GM19455 (cell line): ENCODE measurements at regions not wholly inside any gene's neighbourhood (a gene's known extent, or its start where the extent isn't known, plus 50 kb on each side); places are given as distances from the start of the nearest gene placed in this dataset.
"Not testable (repeated sequence)": the region's sequence is repeated elsewhere in the genome, so short reads cannot be mapped to it uniquely, and the experiment has no call there.

Experiments
- ATAC-seq: cut with Tn5 transposase; IDR thresholded peaks from one replicate; pipeline ENCODE4 v1.9.1; 2021; ENCODE audit not compliant: unreplicated experiment

- ATAC-seq = not testable (repeated sequence)
These were observed 287.4 kb downstream of the UTRN start for GRCh38 chr6:144572541-144572940.

- ATAC-seq = no peak
These were observed 289.7 kb downstream of the UTRN start for GRCh38 chr6:144574796-144575195.

- no peak for ATAC-seq
These were observed 290.2 kb downstream of the UTRN start for GRCh38 chr6:144575327-144575726.

GRCh38 chr6:144576871-144577270 is 291.7 kb downstream of the UTRN start:
- no peak for ATAC-seq

GRCh38 chr6:144578385-144579350 is 293.5 kb downstream of the UTRN start:
- no peak for ATAC-seq

GRCh38 chr6:144580039-144580438 is 294.9 kb downstream of the UTRN start:
- no peak for ATAC-seq

- no peak for ATAC-seq
These were observed 295.6 kb downstream of the UTRN start for GRCh38 chr6:144580771-144581170.

- no peak for ATAC-seq
These were observed 296.8 kb downstream of the UTRN start for GRCh38 chr6:144581812-144582537.

GRCh38 chr6:144582939-144583613 is 297.9 kb downstream of the UTRN start:
- peak; percentile 96 for ATAC-seq

- peak; percentile 20 for ATAC-seq
These were observed 298.4 kb downstream of the UTRN start for GRCh38 chr6:144583614-144583954.

GRCh38 chr6:144585217-144585814 is 300.2 kb downstream of the UTRN start:
- ATAC-seq = no peak

GRCh38 chr6:144586986-144587385 is 301.9 kb downstream of the UTRN start:
- ATAC-seq = no peak

GRCh38 chr6:144588697-144589325 is 303.7 kb downstream of the UTRN start:
- ATAC-seq = no peak

GRCh38 chr6:144590532-144590931 is 305.4 kb downstream of the UTRN start:
- ATAC-seq = no peak

GRCh38 chr6:144593392-144593791 is 308.3 kb downstream of the UTRN start:
- ATAC-seq = no peak

- no peak for ATAC-seq
These were observed 309.4 kb downstream of the UTRN start for GRCh38 chr6:144594585-144594984.

- no peak for ATAC-seq
These were observed 310.1 kb downstream of the UTRN start for GRCh38 chr6:144595266-144595665.

GRCh38 chr6:144597511-144597910 is 312.4 kb downstream of the UTRN start:
- no peak for ATAC-seq

GRCh38 chr6:144599615-144600014 is 314.5 kb downstream of the UTRN start:
- no peak for ATAC-seq

- no peak for ATAC-seq
These were observed 316.1 kb downstream of the UTRN start for GRCh38 chr6:144601221-144601620.
